ENCODE measurements at regions not wholly inside any gene's neighbourhood (a gene's known extent, or its start where the extent isn't known, plus 50 kb on each side); places are given as distances from the start of the nearest gene placed in this dataset.

DNA sequence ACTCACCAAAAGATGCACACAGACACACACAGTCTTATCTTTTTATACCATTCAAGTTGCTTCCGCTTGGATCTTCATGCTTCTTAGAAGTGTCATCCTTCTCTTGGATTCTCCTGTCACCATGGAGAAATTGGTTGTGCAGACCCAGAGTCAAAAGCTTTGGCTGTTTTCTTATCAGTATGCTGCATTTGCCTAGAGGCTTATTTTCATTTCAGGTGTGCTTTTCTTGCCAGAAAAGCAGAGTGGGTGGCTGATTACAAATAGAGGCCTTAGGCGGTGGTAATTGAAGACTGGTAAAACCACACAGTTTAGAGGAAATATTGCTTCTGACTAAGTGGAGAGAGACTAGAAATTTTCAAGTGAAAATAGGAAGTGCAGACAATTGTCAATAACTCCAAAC, 70.2 kb upstream of the TLE4 start:
- TF ChIP-seq BHLHE40 (IDR thresholded peaks at IDR 0.05; ENCODE audit: borderline replicate concordance), result no peak
- TF ChIP-seq ELF4 (IDR thresholded peaks at IDR 0.05), result no peak
- no peak for TF ChIP-seq TARDBP (IDR thresholded peaks at IDR 0.05)
- TF ChIP-seq L3MBTL2 (conservative IDR thresholded peaks at IDR 0.05), result no peak
- TF ChIP-seq CTBP1 (IDR thresholded peaks at IDR 0.05; ENCODE audit: borderline replicate concordance), result no peak
- TF ChIP-seq FOXM1 (IDR thresholded peaks at IDR 0.05; ENCODE audit: borderline replicate concordance), result no peak
- TF ChIP-seq FOXA1 (IDR thresholded peaks at IDR 0.05), result no peak
- TF ChIP-seq SUZ12 (IDR thresholded peaks at IDR 0.05), result no peak
- TF ChIP-seq NFRKB (IDR thresholded peaks at IDR 0.05), result no peak
- TF ChIP-seq SP1 (IDR thresholded peaks at IDR 0.05), result no peak
